Left forelimb (tissue), 1 donor: ENCODE measurements at regions not wholly inside any gene's neighbourhood (a gene's known extent, or its start where the extent isn't known, plus 50 kb on each side); places are given as distances from the start of the nearest gene placed in this dataset.

Source experiments
- DNase-seq: peaks from one replicate; pipeline ENCODE4 v3.0.0-alpha.2; 2018; ENCODE audit warnings: low spot score

DNA sequence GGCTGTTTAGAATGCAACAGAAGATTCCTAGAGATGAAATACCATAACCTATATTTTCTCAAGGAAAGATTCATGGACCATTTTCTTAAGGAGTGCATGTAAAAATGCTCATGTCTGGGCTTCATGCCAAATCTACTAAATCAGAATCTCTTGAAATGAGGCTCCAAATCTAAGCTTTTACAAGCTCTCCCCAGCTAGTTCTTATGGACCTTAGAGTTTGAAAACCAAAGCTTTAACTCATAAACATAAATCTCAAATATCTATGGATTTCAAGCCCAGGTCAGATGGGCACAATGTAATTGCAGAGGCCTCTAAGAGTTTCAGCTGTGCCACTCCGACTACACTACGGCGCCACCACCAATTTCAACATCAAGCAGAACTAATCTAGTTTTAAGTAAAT is 117.3 kb upstream of the CAND1 start:
- DNase-seq = no peak

DNA sequence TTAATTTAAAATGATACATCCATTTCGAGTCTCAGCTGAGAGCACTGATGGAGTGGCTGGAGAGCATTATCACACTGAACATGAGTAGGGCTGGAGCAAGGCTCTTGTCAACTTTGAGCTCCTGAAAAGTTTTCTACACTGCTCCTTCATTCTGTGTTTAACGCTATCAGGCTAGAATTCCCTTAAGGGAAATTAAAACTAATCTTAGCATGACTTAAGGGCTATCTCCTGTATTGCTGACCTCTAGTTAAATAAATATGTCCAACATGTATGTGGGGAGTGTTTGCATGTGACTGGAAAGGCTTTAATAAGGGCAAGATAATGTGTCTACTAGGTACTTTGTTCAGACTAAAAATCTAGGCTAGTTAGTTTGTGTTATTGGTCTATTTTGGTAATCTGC is 116.7 kb upstream of the CAND1 start:
- DNase-seq = no peak

DNA sequence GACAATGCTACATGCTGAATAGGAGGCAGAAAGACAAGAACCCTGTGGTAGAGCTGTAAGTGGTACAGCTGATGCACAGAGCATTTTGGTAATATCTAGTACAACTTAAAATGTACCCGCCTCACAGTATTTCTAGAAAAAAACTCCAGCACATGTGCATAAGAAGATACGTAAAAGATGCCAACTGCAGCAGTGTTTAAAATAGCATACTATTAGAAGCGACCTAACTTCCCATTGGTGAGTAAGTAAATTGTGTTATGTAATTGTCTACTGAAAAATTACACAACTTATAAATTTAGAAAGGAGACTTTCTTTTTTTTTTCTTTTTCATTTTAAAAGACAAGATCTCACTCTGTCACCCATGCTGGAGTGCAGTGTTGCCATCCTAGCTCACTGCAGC is 114.3 kb upstream of the CAND1 start:
- no peak for DNase-seq

DNA sequence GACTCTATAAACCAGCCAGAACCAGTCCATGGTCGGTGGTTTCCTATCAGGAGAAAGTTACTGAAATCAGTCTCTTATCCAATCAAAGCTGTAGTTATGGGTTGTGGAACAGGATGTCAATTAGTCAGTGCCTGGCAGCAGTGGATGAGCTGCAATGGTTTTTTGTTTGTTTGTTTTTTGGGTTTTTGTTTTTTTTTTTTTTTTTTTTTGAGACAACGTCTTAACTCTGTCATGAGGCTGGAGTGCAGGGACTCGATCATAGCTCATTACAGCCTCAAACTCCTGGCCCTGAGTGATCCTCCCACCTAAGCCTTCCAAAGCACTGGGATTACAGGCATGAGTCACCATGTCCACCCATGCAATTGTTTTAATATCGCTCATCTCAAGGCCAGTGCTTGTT is 113.3 kb upstream of the CAND1 start:
- no peak for DNase-seq

DNA sequence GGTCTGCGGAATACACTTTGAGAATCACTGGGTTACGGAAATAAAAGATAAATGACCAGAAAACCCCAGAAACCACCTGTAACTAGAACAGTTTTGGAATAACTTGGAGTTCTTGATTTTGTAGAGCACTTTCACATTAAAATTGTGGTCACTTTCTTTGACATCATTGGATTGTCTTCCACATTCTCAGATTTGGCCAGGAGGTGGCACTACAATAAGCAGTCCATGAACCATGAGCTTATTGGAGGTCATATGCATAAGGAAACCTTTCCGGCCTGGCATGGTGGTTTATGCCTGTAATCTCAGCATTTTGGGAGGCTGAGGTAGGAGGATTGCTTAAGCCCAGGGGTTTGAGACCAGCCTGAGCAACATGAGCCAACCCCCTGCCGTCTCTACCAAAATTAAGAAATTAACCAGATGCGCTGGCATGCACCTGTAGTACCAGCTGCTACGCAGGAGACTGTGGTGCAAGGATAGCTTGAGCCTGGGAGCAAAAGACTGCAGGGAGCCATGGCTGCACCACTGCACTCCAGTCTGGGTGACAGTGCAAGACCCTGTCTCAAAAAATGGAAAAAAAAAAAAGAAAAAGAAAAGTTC is 107.7 kb upstream of the CAND1 start:
- DNase-seq = no peak

DNA sequence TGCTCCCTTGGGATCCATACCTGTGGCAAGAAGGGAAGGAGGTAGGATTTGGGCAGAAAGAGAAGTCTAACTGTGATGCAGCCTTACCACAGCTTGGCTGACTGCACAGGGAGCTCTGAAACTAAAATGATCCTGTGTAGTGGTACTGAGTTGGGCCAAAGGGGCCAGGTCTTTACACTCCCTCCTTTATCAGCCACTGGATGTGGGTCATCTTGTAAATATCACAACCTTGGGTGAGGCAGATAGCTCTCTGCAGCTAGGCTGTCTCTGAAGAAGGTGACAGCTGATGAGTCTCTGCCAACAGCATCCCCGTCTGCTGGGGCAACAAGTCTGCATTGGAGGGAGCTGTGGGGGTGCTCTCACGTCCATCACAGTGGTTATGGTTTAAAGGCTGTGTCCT is 95.9 kb upstream of the CAND1 start:
- no peak for DNase-seq

DNA sequence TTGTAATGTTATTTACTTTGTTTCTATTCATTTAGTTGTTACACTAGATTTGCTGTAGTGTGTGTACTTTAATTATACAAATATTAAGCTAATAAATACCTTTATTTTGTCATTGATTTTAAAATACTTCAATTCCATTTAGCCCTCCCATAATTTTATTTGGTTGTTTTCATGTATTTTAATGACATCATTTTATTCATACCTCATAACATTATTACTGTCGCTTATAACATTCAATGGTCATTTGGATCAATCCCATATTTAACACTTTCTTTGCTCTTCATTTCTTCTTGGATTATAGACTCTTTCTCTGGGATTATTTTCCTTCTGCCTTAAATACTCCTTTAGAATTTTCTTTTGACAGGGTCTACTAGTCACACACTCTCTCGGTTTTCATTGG is 86.6 kb upstream of the CAND1 start:
- no peak for DNase-seq

DNA sequence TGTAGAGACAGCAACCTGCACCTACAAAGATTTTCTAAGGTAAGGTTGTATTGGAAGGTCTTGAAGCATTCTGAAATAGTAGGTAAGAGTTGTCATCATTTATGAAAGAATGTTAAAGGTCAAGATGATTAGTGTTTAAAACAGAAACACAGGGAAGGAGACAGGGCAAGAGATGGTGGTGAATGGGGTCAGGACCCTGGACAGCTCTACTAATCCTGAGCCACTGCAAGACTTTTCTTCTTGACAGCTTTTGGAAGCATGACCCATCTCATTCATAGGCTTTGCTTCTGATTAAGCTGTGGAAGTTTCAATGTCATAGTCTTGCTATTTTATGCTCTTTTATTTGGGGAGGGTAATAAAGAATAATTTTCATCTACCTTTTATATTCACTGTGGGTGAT is 75.5 kb upstream of the CAND1 start:
- DNase-seq = no peak

DNA sequence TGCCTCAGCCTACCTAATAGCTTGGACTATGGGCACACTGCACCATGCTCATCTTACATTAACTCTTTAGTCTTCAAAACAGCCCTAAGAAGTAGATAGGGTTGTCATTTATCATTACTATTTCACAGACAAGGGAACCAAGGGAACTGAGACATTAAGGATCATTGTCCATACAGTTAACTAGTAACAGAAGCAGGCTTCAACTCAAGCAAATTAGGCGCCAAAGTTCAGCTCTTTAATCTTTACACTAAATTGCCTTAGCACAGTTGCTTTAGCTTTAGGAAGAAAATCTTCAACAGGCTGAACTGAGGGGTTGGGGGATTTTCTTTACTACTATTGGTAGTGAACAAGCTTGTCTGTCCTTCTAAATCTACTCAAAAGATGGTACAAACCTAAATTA is 68.8 kb upstream of the CAND1 start:
- DNase-seq = no peak

DNA sequence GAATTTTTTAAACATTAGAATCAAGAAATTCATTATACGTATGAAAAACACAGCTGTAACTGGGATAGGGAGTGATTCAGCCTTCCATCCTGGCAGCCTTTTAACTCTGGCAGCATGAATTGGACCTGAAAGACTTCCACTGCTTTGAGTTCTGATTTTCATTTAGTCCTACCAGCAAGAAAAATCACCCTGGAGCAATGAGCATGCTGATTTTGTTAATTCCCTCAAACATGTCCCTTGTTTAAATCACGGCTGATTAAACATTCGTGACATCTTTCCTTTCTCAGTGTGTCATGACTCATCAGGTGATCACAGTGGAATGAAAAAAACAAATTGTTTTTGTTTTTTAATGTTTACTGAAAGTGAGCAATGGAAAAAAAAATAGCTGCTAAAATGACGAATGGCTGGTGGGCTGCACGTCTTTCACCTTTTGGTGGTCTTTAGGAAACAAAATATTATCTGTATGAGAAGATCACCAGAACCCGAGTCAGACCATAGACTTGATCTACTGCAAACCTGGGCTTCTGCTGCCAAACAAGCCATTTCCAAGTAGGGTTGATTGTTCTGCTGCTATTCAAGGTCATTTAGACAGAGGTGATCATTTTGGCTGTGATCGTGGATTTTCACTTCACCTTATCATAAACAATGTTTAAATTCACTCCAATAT is 67.0 kb upstream of the CAND1 start:
- DNase-seq = no peak

DNA sequence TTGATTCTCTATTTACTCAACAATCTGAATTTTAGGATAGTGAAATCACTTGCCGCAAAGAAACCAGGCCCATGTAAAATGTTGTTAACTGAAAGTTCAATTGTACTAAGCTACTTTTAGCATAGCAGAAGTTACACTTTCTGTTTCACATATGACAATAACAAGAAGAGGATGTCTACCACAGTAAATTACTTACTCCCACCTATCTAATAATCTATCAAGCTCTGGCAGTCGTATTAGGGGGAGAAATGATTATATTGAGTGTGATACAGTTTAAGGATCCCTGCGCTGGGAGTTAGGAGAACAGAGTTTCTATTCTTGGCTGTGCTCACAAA is 66.5 kb upstream of the CAND1 start:
- DNase-seq = no peak

DNA sequence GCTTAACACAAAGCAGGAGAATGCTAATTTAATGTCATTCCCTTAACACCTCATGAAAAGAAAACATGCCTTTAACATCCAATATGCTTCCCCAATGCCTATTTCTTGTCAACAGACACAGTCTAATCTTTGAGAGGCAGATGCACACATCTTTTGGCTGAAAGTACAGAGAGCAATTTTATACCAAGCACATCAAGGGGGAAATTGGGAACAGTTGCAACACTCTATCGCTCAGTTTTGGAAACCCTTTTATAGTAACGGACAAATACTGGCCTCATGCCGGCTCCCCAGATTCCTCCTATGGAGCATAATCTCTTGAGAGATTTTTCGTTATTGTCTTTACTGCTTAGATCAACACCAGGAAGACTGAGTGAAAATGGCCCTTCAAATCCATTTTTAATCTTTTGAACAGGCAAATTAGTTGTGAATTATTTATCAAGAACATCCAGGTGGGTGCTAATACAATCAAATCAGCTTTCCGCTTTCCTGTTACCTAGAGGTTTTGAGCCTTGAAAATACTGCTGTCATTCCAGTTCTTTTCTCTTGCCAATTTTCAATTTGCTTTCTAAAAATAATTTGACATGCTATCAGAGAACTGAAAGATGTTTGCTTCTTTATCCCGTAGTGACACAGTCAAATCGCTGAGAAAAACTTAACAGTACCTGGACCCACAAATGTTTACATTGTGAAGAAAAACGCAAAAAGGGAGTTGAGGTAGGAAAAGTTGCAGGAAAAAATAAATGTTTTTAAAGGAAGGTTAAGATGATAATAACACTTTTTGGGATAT is 60.7 kb upstream of the CAND1 start:
- DNase-seq = no peak

DNA sequence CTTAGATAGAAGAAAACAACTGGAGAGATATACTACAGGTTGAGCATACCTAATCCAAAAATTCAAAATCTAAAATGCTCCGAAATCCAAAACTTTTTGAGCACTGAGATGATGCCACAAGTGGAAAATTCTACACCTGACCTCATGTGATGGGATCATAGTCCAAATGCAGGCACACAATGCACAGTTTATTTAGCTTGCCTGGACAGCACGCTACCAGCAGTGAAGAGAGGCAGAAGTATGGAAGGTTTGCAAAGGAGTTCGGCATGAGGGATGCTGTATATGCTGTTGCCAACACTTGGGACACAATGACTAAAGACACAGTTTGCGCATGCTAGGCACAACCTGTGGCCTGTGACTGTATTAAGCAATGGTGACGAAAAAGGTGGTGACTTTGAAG is 58.1 kb upstream of the CAND1 start:
- no peak for DNase-seq

DNA sequence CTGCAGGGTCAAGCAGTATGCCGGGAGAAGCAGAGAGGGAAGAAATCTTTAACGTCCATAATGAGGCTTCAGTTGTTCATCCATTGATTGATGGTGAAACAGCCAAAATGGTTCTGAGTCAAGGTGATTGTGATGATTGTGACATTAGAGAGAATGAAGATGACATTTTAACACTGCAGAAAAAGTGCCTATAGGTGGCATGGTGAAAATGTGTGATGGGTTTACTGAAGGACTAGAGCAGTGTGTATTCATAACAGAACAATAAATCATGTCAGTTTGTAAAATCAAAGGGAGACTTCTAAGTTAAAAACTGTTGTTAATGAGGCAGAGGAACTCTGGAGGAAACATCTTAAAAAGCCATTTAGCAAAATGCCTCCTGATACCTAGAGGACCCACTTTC is 57.7 kb upstream of the CAND1 start:
- DNase-seq = no peak

DNA sequence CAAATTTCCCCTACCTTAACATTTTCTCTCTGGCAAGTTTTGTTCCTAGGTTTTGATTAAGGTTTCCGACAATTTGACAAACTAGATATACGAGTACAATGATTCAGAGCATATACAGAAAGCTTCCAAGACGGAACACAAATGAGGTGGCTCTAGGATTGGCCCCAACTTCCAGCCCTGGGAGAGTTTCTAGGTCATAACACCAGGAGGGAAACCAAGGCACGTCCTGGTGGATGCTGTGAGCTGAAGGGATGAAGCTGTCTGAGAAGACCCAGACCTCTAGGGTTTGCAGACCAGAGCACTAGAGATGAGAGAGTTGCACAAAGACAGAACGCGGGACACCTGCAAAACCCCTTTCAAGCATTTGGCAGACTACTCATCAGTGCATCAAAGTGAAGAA is 51.5 kb upstream of the CAND1 start:
- DNase-seq = no peak
